AG04450 (cell line): ENCODE measurements at regions not wholly inside any gene's neighbourhood (a gene's known extent, or its start where the extent isn't known, plus 50 kb on each side); places are given as distances from the start of the nearest gene placed in this dataset.
"Not testable (repeated sequence)": the region's sequence is repeated elsewhere in the genome, so short reads cannot be mapped to it uniquely, and the experiment has no call there.

Experiments used
- CTCF ChIA-PET: fragments of 300-600, 350-600 bp; formaldehyde crosslinking; extraction: SDS; loops from one replicate; lab custom pipeline; 2022; ENCODE audit warnings: antibody characterized with exemption, inconsistent platforms; lab: Charles Lee
- POLR2A ChIA-PET: fragments of 350-600 bp; formaldehyde crosslinking; extraction: SDS; loops from one replicate; lab custom pipeline; 2021; ENCODE audit warnings: antibody characterized with exemption, inconsistent platforms; lab: Yijun Ruan, JAX
- DNase-seq: peaks from one replicate; pipeline ENCODE4 v3.0.0-alpha.2; 2011; ENCODE audit warnings: low read depth, low spot score
- H3K27ac ChIP-seq: one replicate; pipeline ENCODE4 v1.5.1; 2012; ENCODE audit warnings: low read depth, low read length, control low read depth
- H3K27me3 ChIP-seq: one replicate; pipeline ENCODE4 v1.6.0; 2012; ENCODE audit warnings: low read length; ENCODE audit not compliant: control insufficient read depth, insufficient read depth
- H3K4me3 ChIP-seq: 2 replicates; pipeline ENCODE4 v1.5.1; 2011; ENCODE audit warnings: mild to moderate bottlenecking, low read depth, low read length, control low read depth
- H3K9me3 ChIP-seq: 2 replicates; pipeline ENCODE4 v1.5.1; 2012; ENCODE audit warnings: low read length; ENCODE audit not compliant: control insufficient read depth, insufficient read depth
- CTCF ChIP-seq: IDR thresholded peaks from 2 replicates; pipeline ENCODE4 v1.5.1; 2011; ENCODE audit warnings: low read depth, low read length, control low read depth, inconsistent platforms

- Histone ChIP-seq H3K27me3 (peaks cover 2% of the 10 kb centered on the region), H3K9me3 (no peaks in the 10 kb centered on the region; the same call in 1 of the 2 replicates), H3K27ac (no peak overlapping the region), H3K4me3 (no peak overlapping the region)
- TF ChIP-seq CTCF: no peak
- DNase-seq: no peak
- POLR2A ChIA-PET: no interaction called here
- CTCF ChIA-PET: no interaction called here
These were observed 94.4 kb downstream of the MAP3K8 start for GRCh38 chr10:30528429-30528786.

GRCh38 chr10:30527623-30528428 lies 93.8 kb downstream of the MAP3K8 start:
- POLR2A ChIA-PET: no interaction called here
- CTCF ChIA-PET: no interaction called here

GRCh38 chr10:30522661-30523078 lies 88.7 kb downstream of the MAP3K8 start:
- H3K4me3 ChIP-seq, POLR2A ChIA-PET, H3K9me3 ChIP-seq, H3K27me3 ChIP-seq, CTCF ChIA-PET, H3K27ac ChIP-seq, DNase-seq: not testable (repeated sequence)

More at GRCh38 chr10:30527623-30528428, 93.8 kb downstream of the MAP3K8 start:
- Histone ChIP-seq H3K9me3 (no peaks in the 10 kb centered on the region; the same call in 1 of the 2 replicates), H3K27ac (no peak overlapping the region), H3K4me3 (no peak overlapping the region), H3K27me3 (peaks cover 2% of the 10 kb centered on the region)
- no peak for DNase-seq
- no peak for TF ChIP-seq CTCF

GRCh38 chr10:30518907-30519306 lies 84.9 kb downstream of the MAP3K8 start:
- peaks cover 5% of the 10 kb centered on the region; the same call in 1 of the 2 replicates for H3K9me3 ChIP-seq
- H3K4me3 ChIP-seq: no peak overlapping the region
- peaks cover 17% of the 10 kb centered on the region for H3K27me3 ChIP-seq
- POLR2A ChIA-PET: no interaction called here
- DNase-seq: no peak
- CTCF ChIA-PET: no interaction called here
- no peak overlapping the region for H3K27ac ChIP-seq
- no peak for TF ChIP-seq CTCF
